Esophagus muscularis mucosa (tissue), 3 donors: ENCODE measurements at regions not wholly inside any gene's neighbourhood (a gene's known extent, or its start where the extent isn't known, plus 50 kb on each side); places are given as distances from the start of the nearest gene placed in this dataset.

Experiments used
- POLR2A ChIP-seq: fragments of 450-650 bp; IDR thresholded peaks from one replicate; pipeline ENCODE4 v1.6.1; 2017; ENCODE audit warnings: antibody characterized with exemption, moderate library complexity, mild to moderate bottlenecking, low read depth
- POLR2AphosphoS5 ChIP-seq, 2 donors: sonication (generic); formaldehyde crosslinking; IDR thresholded peaks; one replicate each; pipeline ENCODE4 v1.6.1; 2017; ENCODE audit warnings: antibody characterized with exemption in 2 of 2
- TF ChIP-seq, protein P1 (sequence below), 3 experiments: fragments of 200-600 bp in 2 of 3; fragments of 450-650 bp in 1 of 3; sonication (generic) in 2 of 3; IDR thresholded peaks; one replicate each; pipeline ENCODE4 v1.5.1; 2017 to 2019; ENCODE audit warnings: antibody characterized with exemption in 3 of 3, mild to moderate bottlenecking in 2 of 3, moderate library complexity in 1 of 3

DNA sequence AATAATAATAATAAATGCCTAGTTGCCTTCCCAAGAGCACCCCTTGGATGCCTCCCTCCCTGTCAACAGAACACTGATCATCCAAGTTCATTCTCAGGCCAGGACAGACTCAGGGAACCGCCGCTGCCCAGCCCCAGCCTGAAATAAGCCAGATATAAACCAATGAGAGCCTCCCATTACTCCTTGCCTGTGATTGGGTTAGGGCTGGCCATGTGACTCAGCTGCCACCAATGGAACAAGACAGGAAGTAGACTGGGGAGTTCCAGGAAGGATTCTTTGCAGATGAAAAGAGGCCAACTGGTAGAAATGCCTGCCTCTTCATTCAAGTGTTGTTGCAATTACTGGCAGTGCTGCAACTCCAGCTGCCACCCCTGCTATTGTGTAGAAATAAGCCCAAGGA is 146.4 kb upstream of the TIAM1 start:
- no peak for TF ChIP-seq POLR2AphosphoS5 (IDR thresholded peaks at IDR 0.05)
- TF ChIP-seq, protein P1, sequence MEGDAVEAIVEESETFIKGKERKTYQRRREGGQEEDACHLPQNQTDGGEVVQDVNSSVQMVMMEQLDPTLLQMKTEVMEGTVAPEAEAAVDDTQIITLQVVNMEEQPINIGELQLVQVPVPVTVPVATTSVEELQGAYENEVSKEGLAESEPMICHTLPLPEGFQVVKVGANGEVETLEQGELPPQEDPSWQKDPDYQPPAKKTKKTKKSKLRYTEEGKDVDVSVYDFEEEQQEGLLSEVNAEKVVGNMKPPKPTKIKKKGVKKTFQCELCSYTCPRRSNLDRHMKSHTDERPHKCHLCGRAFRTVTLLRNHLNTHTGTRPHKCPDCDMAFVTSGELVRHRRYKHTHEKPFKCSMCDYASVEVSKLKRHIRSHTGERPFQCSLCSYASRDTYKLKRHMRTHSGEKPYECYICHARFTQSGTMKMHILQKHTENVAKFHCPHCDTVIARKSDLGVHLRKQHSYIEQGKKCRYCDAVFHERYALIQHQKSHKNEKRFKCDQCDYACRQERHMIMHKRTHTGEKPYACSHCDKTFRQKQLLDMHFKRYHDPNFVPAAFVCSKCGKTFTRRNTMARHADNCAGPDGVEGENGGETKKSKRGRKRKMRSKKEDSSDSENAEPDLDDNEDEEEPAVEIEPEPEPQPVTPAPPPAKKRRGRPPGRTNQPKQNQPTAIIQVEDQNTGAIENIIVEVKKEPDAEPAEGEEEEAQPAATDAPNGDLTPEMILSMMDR (IDR thresholded peaks at IDR 0.05): no peak
- TF ChIP-seq POLR2A: no peak
